HG02884 (cell line): ENCODE measurements at regions not wholly inside any gene's neighbourhood (a gene's known extent, or its start where the extent isn't known, plus 50 kb on each side); places are given as distances from the start of the nearest gene placed in this dataset.
A peak's percentile ranks its signal among the peaks of the same experiment; 100 is the strongest.

Experiments used
- ATAC-seq: cut with Tn5 transposase; IDR thresholded peaks from one replicate; pipeline ENCODE4 v1.9.1; 2021; ENCODE audit warnings: mild to moderate bottlenecking, moderate library complexity; ENCODE audit not compliant: unreplicated experiment

DNA sequence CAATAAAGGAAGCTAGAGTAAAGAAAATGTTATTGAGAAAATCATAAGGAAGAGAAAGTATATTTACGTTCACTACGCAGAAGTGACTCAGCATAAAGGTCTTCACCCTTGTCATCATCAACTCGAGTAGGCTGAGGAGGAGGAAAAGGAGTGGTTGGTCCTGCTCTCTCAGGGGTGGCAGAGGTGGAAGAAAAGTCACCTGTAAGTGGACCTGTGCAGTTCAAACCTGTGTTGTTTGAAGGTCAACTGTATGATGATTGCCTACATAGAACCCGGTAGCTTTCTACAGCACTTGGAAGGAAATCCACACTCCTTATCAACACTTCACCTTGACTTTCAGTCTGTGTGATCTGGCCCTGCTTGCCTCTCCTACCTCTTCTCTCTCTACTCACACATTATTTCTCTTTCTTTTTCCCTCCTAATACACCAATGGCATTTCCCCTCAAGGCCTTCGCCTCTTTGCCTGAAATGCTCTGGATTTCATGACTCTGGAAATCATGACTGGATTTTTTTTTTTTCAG is 109.3 kb upstream of the CPEB4 start:
- ATAC-seq = no peak

- no peak for ATAC-seq
Measured at GRCh38 chr5:173780235-173781234, 107.6 kb upstream of the CPEB4 start.

- no peak for ATAC-seq
Measured at GRCh38 chr5:173781432-173781815, 106.7 kb upstream of the CPEB4 start.

DNA sequence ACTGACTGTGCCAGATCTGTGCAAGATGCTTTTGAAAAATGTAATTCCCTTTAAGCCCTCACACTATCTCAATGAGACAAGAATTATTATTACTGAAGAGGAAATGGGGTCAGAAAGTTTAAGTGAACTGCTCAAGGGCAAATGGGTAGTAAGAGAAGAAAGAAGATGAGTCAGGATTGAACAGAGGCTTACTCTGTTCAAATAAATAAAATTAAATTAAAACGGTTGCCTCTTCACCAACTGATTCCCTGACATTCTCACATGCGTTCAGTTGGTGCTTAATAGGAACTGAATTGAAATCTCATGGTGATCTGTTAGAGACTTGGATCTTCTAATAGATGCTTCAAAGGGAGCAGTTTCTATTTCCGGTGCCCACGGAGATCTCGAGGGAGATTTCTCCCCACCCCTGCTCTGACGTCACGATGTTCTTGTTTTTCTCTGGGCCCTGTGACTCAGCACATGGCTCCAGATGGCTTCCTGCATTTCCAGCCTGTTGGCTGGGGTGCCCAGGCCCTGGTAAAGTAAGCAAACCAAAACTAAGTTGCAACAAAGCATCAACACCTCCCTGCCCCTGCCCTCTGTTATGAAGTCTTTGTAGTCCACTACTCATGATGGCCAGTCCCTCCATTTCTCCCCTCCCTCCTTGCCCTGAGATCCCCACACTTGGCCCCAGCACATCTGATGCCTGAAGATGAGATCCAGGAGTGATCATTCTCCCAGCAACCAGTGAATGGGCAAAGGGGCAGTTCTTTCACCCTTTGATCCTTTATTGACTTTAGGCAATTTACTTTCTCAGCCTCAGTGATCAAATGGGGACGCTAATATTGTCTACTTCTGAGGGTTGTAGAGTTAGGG is 106.1 kb upstream of the CPEB4 start:
- no peak for ATAC-seq

DNA sequence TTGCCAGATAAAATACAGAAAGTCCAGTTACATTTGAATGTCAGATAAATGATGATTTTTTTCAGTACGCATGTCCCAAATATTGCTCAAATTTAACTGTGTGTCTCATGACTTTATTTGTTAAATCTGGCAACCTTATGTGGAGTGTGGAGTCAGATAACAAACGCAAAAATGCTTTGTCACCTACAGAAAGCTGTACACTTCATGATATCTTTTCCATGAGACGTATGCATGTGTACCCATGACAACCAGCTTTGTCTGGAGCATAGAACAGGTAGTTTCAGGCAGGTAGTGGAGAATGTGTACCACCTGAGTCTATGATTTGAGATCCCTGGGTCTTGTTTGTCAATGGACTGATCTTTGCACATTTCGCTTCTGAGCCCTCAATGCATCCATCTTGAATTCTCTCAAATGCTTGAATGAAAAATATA is 105.5 kb upstream of the CPEB4 start:
- ATAC-seq = no peak

DNA sequence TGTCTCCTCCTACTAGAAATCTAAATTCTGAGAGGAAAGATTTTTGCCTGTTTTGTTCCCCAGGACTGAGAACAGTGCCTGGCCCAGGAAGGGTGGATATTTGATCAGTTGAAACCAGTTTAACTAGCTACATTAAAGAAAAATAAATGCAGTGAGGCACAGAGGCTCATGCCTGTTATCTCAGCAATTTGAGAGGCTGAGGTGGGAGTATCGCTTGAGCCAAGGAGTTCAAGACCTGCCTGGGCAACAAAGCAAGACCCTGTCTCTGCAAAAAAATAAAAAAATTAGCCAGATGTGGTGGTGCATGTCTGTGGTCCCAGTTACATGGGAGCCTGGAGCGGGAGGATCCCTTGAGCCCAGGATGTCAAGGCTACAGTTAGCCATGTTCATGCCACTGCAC is 104.8 kb upstream of the CPEB4 start:
- no peak for ATAC-seq

DNA sequence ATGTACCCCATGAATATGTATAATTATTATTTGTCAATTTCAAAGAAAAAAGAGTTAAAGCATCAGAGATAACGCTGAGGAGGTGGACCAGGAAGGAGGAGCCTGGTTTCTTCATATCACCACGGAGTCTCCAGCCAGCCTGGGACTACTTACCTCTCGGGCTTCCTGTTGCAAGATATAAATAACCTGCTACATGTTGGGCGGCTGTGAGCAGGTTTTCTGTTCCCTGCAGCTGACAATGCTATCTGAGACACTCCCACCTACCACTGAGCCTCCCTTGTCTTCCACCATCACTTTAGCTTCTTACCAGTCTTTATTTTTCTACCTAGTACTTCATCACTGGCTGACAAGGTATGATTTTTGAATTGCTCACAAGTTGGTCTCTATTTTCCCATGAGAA is 102.7 kb upstream of the CPEB4 start:
- ATAC-seq = no peak

DNA sequence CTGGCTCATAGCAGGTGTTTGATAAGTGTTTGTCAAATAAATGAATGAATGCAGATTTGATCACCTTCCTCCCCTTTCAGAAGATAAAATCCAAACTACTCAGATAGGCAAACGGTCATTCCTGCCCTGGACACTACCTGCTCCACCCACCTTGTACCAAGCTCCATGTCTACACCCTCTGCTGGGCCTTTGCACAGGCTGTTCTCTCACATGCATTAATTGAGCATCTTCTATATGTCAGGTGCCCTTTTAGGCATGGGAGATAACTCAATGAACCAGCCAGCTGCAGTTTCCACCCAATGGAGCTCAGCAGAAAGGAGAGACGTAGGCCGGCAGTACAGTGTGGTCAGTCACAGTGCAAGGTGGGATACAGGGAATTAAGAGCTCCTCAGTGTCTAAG is 102.3 kb upstream of the CPEB4 start:
- no peak for ATAC-seq

- ATAC-seq = peak; percentile 61
Measured at GRCh38 chr5:173786286-173787187, 101.6 kb upstream of the CPEB4 start.

DNA sequence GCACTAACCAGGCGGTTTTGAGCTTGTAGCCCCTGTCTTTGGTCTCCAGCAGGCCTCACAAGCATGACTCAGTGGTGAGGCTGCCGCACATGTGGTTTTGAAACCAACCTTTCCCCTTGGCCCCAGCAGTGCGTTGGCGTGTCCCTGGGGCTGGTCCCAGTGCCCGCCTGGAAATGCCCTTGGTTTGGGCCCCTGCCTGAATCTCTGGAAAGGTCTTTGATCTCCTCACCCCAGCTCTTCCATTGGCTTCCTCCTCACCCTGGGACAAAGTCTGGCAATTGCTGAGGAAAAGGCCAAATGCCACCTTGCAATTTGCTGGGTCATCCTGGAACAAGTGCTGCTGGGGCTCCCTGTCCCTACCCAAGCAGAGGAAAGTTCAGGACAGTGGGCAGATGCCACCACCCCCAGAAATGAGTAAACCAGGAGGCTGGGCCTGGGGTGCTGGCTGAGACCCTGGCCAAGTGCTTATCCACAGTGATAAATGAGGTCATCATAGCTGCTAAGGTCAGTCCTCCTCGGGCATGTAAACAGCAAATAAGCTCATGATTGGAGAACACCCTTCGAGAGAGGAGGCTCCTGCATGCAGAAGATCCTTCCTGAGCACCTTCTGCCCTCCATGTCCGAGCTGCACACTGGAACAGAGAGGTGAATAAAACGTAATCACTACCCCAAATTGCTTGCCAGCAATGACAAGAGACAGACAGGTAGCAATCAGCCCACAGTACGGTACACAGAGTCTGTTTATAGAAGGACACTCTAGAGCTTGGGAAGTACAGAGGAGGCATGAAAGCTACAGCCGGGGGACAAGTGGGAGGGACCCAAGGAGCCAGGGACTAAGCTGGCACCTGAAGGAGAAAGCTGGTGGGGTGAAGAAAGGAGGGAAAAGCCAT is 98.9 kb upstream of the CPEB4 start:
- no peak for ATAC-seq

DNA sequence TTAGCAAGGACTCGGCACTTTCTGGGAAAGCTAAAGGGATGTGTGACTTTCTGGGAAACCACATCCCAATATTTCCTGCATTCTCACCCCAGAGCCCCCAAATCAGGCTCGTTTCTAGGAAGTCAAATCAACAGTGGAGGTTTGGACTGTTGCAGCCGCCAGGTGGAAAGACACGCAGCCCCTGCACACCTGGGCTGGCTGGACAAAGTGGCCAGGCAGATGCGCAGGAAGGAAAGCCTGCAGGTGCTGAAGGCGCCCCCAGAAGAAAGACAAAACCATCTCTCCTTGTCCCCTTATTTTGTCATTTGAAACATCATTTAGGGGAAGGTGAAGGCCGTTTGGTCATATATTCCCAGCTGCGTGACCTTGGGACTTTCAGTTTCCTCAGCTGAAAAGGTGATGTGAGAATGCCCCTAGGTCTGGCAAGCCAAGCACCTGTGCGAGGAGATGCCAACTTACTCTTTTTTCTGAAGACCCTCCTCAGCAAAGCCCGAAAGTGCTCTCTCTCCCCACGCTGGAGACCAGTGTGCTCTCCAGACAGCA is 97.9 kb upstream of the CPEB4 start:
- no peak for ATAC-seq

DNA sequence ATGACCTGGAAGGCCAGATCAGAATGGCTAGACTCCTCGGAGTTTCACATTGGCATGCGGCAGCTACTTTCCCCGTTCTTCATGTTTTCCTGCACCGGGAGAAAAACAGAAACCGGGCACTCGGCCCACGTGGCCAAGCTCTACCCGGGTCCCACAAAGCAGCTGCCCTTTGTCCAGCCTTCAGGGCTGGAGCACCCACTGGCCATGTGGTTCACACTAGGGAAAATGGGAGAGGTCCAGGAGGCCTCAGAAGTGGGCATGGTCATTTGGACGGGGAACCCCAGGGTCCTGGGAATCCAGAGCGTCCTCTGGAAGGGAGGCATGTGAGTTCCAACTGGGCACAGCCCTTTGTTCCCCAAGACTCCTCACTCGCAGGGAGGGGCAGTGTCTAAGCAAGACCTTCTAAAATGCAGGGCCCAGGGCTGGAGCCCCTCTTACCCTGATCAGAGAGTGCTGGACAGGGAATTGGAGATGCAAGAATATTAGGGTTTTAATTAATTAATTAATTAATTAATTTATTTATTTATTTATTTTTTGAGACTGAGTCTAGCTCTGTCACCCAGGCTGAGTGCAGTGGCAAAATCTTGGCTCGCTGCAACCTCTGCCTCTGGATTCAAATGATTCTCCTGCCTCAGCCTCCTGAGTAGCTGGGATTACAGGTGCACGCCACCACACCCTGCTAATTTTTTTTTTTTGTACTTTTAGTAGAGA is 97.2 kb upstream of the CPEB4 start:
- ATAC-seq = no peak

DNA sequence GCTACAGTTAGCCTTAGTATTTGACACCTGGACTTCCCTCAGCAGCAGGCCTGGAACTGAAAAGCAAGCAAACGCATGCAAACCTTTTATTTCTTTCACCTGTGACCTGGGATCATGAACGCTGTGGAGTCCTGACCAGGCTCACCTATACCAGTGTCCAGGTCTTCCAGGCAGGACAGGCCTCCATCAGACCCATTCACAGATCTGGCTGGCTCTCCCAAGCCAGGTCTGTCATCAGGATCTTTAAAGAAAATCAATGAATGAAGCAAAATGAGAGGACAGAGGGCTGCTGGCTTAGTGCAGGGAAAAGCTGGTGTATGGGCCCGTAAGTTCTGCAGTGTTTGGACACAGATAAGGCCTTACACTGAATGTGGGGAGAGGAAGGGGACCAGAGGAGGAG is 96.3 kb upstream of the CPEB4 start:
- ATAC-seq = no peak

- ATAC-seq = no peak
Measured at GRCh38 chr5:173792781-173793547, 95.2 kb upstream of the CPEB4 start.

DNA sequence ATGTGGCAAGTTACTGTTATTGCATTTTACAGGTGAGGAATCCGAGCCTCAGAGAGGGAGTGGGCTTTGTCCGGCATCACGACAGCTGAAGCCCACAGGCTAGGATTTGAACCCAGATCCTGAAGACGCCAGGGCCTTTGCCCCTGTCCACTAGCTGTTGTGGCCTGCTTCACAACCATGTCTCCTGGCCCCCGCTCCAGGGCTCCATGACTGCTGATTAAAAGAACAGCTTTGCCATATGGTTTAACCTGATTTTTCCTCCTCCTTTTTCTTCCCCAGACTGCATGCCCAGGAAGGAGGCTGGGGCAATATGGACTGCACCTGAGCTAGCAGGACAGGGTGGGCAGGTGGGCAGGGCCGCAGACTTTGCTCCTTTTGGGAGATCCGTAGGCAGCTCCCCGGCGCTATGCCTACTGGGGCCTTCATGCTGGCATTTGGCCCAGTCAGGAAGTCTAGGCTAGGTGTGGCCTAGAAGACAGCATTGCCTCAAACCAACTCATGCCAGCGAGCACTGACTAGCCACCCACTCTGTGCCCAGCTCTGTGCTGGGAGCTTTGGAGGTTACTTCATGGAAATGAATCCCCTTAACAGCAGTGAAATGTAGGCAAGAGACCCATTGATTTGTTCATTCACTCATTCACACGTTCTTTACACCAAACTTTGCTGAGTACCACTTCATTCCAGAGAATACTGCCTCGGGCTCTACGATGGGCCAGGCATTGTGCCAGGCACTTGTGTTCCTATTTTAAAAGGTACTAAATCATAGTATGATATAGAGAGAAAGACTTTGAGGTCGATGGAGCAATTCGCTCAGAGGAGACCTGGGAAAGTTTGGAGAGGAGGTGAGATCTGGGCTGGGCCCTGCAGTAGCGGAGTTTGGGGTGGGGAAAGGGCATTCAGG is 94.3 kb upstream of the CPEB4 start:
- no peak for ATAC-seq

DNA sequence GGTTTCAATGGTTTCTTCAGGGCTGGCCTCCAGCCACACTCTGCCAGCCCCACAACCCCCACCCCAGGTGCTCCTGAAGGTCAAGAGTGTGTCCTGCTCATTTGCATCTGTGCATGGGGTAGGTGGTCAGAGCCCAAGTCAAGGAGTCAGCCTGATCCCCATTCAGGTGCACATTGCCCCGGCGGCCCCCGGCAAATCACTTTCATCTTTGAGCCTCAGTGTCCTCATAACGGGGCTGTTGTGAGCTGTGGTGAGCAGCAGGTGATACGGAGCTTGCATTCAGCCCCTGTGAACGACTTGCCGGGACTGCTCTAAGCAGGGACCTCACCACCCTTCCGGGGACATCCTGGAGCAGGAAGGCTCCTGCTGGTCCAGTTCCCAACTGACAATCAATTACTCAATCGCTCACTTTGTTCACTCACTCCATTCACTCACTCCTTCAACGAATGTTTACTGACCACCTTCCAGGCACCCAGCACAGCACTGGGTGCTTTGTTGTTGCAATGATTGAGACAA is 93.2 kb upstream of the CPEB4 start:
- no peak for ATAC-seq

- no peak for ATAC-seq
Measured at GRCh38 chr5:173795601-173796000, 92.5 kb upstream of the CPEB4 start.
